ENCODE measurements at regions not wholly inside any gene's neighbourhood (a gene's known extent, or its start where the extent isn't known, plus 50 kb on each side); places are given as distances from the start of the nearest gene placed in this dataset.

- no peak for DNase-seq
Observed at GRCh38 chr9:16099732-16100536, 547.1 kb downstream of the CCDC171 start.

DNA sequence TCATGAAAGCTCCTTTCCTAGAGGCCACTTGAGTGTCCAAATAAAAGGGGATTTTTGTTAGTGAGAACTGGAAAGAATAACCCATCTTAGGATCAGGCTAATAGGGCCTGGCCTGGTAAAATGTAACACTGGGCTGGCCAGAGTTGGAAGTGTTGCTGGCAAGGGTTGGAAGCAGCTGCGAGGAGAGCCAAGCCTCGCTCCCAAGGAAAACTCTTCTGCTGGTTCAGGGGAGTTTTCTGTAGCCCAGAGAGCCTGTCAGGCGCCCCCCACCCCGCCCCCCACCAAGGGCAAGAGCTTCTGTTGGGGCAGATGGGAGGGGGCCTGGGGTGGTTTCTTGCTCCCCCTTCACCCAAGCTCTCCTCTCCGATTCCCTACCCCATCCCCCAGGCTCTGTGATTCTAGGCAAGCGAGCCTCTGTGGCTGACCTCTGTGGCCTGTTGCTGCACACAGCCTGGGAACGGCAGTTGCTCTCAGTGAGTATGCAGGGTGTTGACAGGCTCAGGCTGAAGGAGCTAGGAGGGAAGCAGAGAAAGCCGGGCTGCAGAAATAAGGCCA, 547.8 kb downstream of the CCDC171 start:
- DNase-seq = no peak

- DNase-seq = no peak
Observed at GRCh38 chr9:16102154-16102553, 549.3 kb downstream of the CCDC171 start.

DNA sequence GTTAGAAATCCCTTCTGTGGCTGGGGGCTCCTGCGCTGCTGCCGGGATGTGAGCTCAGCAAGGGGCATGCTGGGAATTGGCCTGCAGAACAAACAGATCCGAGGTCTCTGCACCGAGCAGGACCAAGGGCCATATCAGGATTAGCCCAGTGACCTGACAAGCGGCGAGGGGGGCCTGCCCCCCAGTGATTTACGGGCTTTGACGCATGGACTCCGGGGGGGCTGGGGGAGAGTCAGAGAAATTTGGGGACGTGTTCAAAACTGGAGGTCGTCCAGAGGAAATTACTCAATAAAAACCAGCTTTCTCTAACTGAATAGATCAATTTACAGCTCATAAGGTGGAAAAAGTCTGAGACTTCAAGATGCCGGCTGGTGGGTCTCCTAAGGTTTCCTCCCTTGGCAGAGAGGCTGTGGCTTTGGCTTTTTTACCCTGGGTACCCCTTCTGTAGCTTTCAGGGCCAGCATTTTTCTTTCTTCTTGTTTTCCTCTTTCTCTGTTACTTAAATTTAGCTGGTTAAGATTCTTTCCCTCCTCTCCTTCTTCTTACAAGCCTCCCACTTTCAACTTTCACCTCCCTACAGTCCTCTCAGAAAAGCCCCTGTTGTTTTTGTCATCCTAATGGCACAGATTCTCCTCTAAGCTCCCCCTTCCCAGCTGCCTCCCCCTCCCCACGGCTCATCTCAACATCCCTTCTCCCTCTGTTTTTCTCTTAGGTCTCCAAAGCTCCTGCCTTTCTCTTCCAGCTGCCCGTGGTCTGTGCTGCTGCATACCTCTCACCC, 551.0 kb downstream of the CCDC171 start:
- DNase-seq = no peak

- no peak for DNase-seq
Observed at GRCh38 chr9:16105168-16106020, 552.6 kb downstream of the CCDC171 start.

DNA sequence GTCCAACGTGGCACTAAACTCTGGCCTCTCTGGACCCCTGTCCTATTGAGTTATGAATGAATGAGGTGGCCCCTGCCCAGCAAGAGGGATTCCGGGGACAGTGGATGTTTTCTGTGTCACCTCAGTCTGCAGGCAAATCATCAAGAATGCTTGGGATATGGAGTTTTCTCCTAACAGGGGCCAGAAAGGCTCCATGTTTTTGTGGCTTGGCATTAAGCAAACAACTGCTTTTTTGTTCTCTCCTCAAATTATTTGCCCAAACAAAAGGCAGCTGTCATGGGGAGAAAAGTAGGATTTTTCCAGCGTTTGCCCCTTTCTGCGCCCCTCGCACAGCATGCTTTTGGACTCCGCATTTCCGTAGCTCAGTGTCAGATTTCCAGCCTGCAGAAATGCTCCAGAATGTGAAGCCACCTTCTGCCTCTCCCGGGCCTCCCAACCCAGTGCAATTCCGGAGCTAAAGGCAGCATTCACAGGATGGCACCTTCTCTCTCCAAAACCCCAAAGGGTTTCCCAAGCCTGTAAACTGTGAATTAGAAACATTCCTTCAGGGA, 553.3 kb downstream of the CCDC171 start:
- DNase-seq = no peak

GRCh38 chr9:16112116-16112515, 559.3 kb downstream of the CCDC171 start:
- no peak for DNase-seq

DNA sequence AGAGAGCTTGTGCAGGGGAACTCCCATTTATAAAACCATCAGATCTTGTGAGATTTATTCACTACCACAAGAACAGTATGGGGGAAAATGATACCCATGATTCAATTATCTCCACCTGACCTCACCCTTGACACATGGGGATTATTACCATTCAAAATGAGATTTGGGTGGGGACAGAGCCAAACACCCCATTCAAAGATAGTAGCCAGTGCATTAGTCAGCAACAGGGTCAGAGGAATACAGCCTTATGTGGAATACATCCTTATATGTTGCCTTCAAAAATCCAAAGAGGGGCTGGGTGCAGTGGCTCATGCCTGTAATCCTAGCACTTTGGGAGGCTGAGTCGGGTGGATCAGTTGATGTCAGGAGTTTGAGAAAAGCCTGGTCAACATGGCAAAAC, 563.2 kb downstream of the CCDC171 start:
- DNase-seq = no peak

DNA sequence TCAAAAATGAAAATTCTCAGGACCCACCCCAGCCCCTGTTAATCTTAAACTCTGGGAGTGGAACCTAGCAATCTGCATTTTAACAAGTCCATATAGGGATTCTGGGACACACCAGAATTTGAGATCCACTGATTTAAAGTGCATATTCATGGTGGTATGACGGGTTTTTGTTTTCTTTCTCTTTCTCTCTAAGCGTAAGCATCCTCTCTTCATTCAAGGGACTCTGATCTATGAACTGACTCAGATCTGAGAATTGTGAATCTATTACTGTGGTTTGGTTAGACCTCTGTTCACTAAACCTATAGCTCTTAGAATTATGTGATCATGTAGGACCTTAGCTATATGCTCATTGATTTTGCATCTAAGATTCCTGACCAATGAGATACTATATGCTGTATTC, 565.2 kb downstream of the CCDC171 start:
- no peak for DNase-seq

GRCh38 chr9:16119261-16120230, 566.7 kb downstream of the CCDC171 start:
- no peak for DNase-seq

- DNase-seq = no peak
Observed at GRCh38 chr9:16120231-16120641, 567.4 kb downstream of the CCDC171 start.

GRCh38 chr9:16120727-16121126, 567.9 kb downstream of the CCDC171 start:
- no peak for DNase-seq

DNA sequence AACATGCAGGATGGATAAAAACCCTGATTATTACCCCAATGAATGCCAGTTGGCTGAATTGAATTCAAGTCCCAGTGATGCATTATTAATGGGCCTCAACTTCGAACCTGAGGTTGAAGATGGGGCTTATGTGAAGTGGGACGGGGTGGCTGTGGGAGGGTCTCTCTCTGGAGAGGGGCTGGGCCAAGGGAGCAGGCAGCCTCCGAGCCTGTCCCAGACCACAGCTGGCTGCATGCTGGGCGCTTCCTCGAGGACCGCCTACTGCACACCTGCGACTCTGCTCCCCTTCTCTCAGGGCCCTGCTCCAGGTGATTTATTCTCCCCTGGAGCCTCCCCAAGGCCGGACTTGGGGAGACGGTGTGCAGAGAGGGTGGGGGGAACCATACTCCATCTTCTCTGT, 568.3 kb downstream of the CCDC171 start:
- DNase-seq = no peak

- peak; percentile 23 for DNase-seq
Observed at GRCh38 chr9:16121601-16122286, 568.9 kb downstream of the CCDC171 start.

GRCh38 chr9:16125629-16126028, 572.8 kb downstream of the CCDC171 start:
- no peak for DNase-seq

GRCh38 chr9:16126042-16126441, 573.2 kb downstream of the CCDC171 start:
- no peak for DNase-seq

- DNase-seq = no peak
Observed at GRCh38 chr9:16128003-16128402, 575.2 kb downstream of the CCDC171 start.

DNA sequence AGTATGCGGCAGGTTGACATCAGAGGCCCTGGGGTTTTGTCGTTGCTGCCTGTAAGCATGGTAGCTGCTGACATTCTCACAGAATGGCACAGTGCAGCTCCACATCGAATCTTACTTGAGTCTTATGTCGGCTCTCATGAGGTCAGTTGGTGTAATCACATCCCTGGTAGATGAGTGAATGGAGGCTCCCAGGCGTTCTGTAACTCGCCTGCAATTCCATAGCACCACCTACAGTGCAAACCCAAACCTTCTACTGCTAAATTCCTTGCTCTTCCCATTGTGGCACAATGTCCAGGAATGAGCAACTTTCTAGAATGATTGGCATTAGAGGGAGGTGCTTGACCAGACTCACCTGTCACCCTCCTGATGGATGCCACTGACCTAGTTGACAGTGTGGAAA, 578.4 kb downstream of the CCDC171 start:
- DNase-seq = no peak

DNA sequence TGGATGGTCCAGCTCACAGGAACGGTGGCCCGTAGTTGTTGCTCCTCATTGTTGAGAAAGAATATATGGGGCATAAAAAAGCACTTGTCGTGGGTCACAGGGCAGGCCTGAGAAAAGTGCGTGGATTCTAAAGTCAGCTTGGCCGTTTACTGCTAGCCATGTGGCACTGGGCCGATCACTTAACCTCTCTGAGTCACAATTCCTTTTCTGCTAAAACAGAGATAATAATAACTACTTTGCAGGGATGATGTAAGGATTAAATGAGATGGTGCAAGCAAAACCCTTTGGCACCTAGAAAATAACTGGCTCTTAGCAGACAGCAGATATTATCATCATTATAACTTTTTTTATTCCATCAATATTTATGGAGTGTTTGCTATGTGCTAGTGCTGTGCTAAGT, 579.7 kb downstream of the CCDC171 start:
- no peak for DNase-seq

GRCh38 chr9:16133032-16133431, 580.2 kb downstream of the CCDC171 start:
- DNase-seq = no peak

Data from dermis blood vessel endothelial cell (primary cell).